GM23338 (cell line): ENCODE measurements at regions not wholly inside any gene's neighbourhood (a gene's known extent, or its start where the extent isn't known, plus 50 kb on each side); places are given as distances from the start of the nearest gene placed in this dataset.

Experiments used
- ATAC-seq: fragments of 200-7000 bp; cut with Tn5 transposase; 3 replicates; pipeline ENCODE4 v1.9.1; 2020
- DNase-seq: peaks from one replicate; pipeline ENCODE4 v3.0.0-alpha.2; 2015; ENCODE audit warnings: low spot score
- H2AFZ ChIP-seq: fragments of 200-600 bp; sonication (generic); 2 replicates; pipeline ENCODE4 v1.8.0; 2016; ENCODE audit warnings: antibody characterized with exemption, mild to moderate bottlenecking, moderate library complexity
- H3F3A ChIP-seq: fragments of 200-600 bp; sonication (generic); replicated peaks from 2 replicates; pipeline ENCODE4 v1.8.0; 2017; ENCODE audit warnings: antibody characterized with exemption, mixed run types, low read depth
- H3K27ac ChIP-seq: fragments of 200-600 bp; sonication (generic); 2 replicates; pipeline ENCODE4 v1.6.1; 2016; ENCODE audit warnings: low read depth
- H3K27me3 ChIP-seq: fragments of 200-600 bp; sonication (generic); 2 replicates; pipeline ENCODE4 v1.8.0; 2016; ENCODE audit warnings: mild to moderate bottlenecking, mixed run types, moderate library complexity; ENCODE audit not compliant: insufficient read depth
- H3K36me3 ChIP-seq: fragments of 200-600 bp; sonication (generic); 2 replicates; pipeline ENCODE4 v1.8.0; 2016; ENCODE audit warnings: mild to moderate bottlenecking; ENCODE audit not compliant: insufficient read depth
- H3K4me1 ChIP-seq: fragments of 200-600 bp; sonication (generic); 2 replicates; pipeline ENCODE4 v1.8.0; 2016; ENCODE audit warnings: mild to moderate bottlenecking, moderate library complexity; ENCODE audit not compliant: insufficient read depth
- H3K4me2 ChIP-seq: fragments of 200-600 bp; sonication (generic); 2 replicates; pipeline ENCODE4 v1.7.1; 2017; ENCODE audit warnings: mixed run types
- H3K4me3 ChIP-seq: fragments of 200-600 bp; sonication (generic); 2 replicates; pipeline ENCODE4 v1.6.1; 2016; ENCODE audit warnings: mixed run types
- H3K79me2 ChIP-seq: fragments of 200-600 bp; sonication (generic); replicated peaks from 2 replicates; pipeline ENCODE4 v1.8.0; 2017; ENCODE audit warnings: mild to moderate bottlenecking; ENCODE audit not compliant: insufficient read depth
- H3K9me2 ChIP-seq: fragments of 200-600 bp; sonication (generic); 2 replicates; pipeline ENCODE4 v1.8.0; 2017; ENCODE audit not compliant: insufficient read depth
- H4K20me1 ChIP-seq: fragments of 200-600 bp; sonication (generic); replicated peaks from 2 replicates; pipeline ENCODE4 v1.8.0; 2017; ENCODE audit warnings: mild to moderate bottlenecking; ENCODE audit not compliant: insufficient read depth
- H3K27ac Mint-ChIP-seq: 2 replicates; pipeline ENCODE4 v1.8.0; 2020; ENCODE audit warnings: inconsistent platforms, mild to moderate bottlenecking, moderate library complexity, mixed read lengths
- H3K27me3 Mint-ChIP-seq: 3 replicates; pipeline ENCODE4 v1.8.0; 2022; ENCODE audit warnings: low read depth, mild to moderate bottlenecking, moderate library complexity, mixed read lengths, inconsistent platforms; ENCODE audit not compliant: insufficient read depth, poor library complexity
- H3K36me3 Mint-ChIP-seq: 3 replicates; pipeline ENCODE4 v1.8.0; 2021; ENCODE audit warnings: low read depth, mild to moderate bottlenecking, inconsistent platforms, moderate library complexity, mixed read lengths
- H3K4me1 Mint-ChIP-seq: 3 replicates; pipeline ENCODE4 v1.8.0; 2020; ENCODE audit warnings: mild to moderate bottlenecking, inconsistent platforms, mixed read lengths
- H3K4me3 Mint-ChIP-seq: 3 replicates; pipeline ENCODE4 v1.8.0; 2021; ENCODE audit warnings: moderate library complexity, mild to moderate bottlenecking, inconsistent platforms, mixed read lengths
- H3K9me3 Mint-ChIP-seq: 3 replicates; pipeline ENCODE4 v1.8.0; 2020; ENCODE audit warnings: moderate library complexity, mild to moderate bottlenecking, inconsistent platforms, mixed read lengths
- CREB1 ChIP-seq: fragments of 250-450 bp; sonication (Bioruptor Pico); IDR thresholded peaks from 2 replicates; pipeline ENCODE4 v1.5.0; 2020; ENCODE audit warnings: low read depth, mild to moderate bottlenecking, moderate library complexity
- CTCF ChIP-seq, 2 experiments: fragments of 200-600 bp in 1 of 2; sonication (generic) in 1 of 2; conservative IDR thresholded peaks; 2 replicates each; pipeline versions ENCODE4 v1.5.1 to v1.6.1; 2016 to 2017; ENCODE audit warnings: antibody characterized with exemption in 2 of 2, low read depth in 2 of 2, mild to moderate bottlenecking in 2 of 2, moderate library complexity in 1 of 2
- ETS1 ChIP-seq: IDR thresholded peaks from 2 replicates; pipeline ENCODE4 v1.6.1; 2016; ENCODE audit warnings: antibody characterized with exemption
- EZH2 ChIP-seq: fragments of 200-600 bp; sonication (generic); IDR thresholded peaks from one replicate; pipeline ENCODE4 v1.8.0; 2017; ENCODE audit warnings: antibody characterized with exemption, mild to moderate bottlenecking, low read depth; ENCODE audit not compliant: unreplicated experiment
- EZH2phosphoT487 ChIP-seq: fragments of 200-600 bp; sonication (generic); IDR thresholded peaks from one replicate; pipeline ENCODE4 v1.8.1; 2018; ENCODE audit warnings: antibody characterized with exemption; ENCODE audit not compliant: unreplicated experiment
- JUNB ChIP-seq: IDR thresholded peaks from one replicate; pipeline ENCODE4 v1.6.1; 2016; ENCODE audit warnings: antibody characterized with exemption; ENCODE audit not compliant: unreplicated experiment
- NANOG ChIP-seq: IDR thresholded peaks from 2 replicates; pipeline ENCODE4 v1.6.1; 2016; ENCODE audit warnings: antibody characterized with exemption, borderline replicate concordance
- POLR2AphosphoS5 ChIP-seq: IDR thresholded peaks from 2 replicates; pipeline ENCODE4 v1.6.1; 2016; ENCODE audit warnings: antibody characterized with exemption, low read depth
- REST ChIP-seq: IDR thresholded peaks from one replicate; pipeline ENCODE4 v1.6.1; 2018; ENCODE audit warnings: antibody characterized with exemption; ENCODE audit not compliant: unreplicated experiment
- STAT1 ChIP-seq: IDR thresholded peaks from one replicate; pipeline ENCODE4 v1.6.1; 2016; ENCODE audit warnings: antibody characterized with exemption; ENCODE audit not compliant: unreplicated experiment
- ZNF114 ChIP-seq: fragments of 250-450 bp; sonication (Bioruptor Pico); IDR thresholded peaks from 2 replicates; pipeline ENCODE4 v1.5.0; 2020; ENCODE audit warnings: mild to moderate bottlenecking, moderate library complexity
- ZNF331 ChIP-seq: fragments of 250-450 bp; sonication (Bioruptor Pico); IDR thresholded peaks from 2 replicates; pipeline ENCODE4 v1.5.0; 2020; ENCODE audit warnings: low read depth, mild to moderate bottlenecking, moderate library complexity
- ZNF462 ChIP-seq: fragments of 250-450 bp; sonication (Bioruptor Pico); IDR thresholded peaks from 2 replicates; pipeline ENCODE4 v1.5.0; 2020; ENCODE audit warnings: mild to moderate bottlenecking, moderate library complexity

DNA sequence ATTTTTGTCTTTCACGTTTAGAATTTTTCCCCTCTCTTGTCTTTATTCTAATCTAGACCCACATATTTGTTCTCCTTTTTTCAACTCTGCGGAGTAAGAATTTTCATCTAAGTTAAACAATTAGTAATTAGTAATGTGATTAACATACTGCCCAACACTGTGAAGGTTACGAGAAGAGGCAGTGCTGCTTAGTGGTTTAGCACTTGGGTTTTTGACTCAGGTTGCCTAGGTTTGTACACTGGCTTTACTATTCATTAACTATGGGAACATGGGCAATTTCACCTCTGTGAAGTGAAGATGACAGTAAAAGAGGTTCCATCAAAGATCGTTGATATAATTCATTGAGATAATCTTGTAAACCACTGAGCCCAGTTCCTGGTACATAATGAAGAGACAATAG lies 82.2 kb upstream of the PNPT1 start:
- H3K36me3 Mint-ChIP-seq = peaks cover 5% of the 10 kb centered on the region; the same call in 2 of the 3 replicates
- no peak for TF ChIP-seq ZNF331 (CRISPR knock-in tag)
- TF ChIP-seq REST = no peak
- TF ChIP-seq JUNB = no peak
- TF ChIP-seq POLR2AphosphoS5 = no peak
- TF ChIP-seq NANOG = no peak
- no peak for TF ChIP-seq CREB1
- no peak for TF ChIP-seq ZNF114
- TF ChIP-seq EZH2 = no peak
- TF ChIP-seq STAT1 = no peak
- no peak for TF ChIP-seq CTCF (conservative IDR thresholded peaks at IDR 0.05; ENCODE audit: low read depth in 2 of 2)
- no peak for TF ChIP-seq ETS1
- no peak for TF ChIP-seq ZNF462
- TF ChIP-seq EZH2phosphoT487 = no peak
- DNase-seq = no peak

More for the DNA sequence above, 82.2 kb upstream of the PNPT1 start:
- H3F3A ChIP-seq = no peaks in the 10 kb centered on the region
- no peak overlapping the region for H3K4me3 ChIP-seq
- ATAC-seq = no peak
- no peaks in the 10 kb centered on the region for H4K20me1 ChIP-seq
- Mint-ChIP-seq H3K4me3 (no peak overlapping the region), H3K27me3 (no peaks in the 10 kb centered on the region), H3K4me1 (peaks cover 2% of the 10 kb centered on the region; the same call in 2 of the 3 replicates), H3K9me3 (peaks cover 15% of the 10 kb centered on the region), H3K27ac (no peak overlapping the region)
- no peak overlapping the region for H2AFZ ChIP-seq
- H3K27me3 ChIP-seq = no peaks in the 10 kb centered on the region
- H3K9me2 ChIP-seq = peaks cover 17% of the 10 kb centered on the region; the same call in 1 of the 2 replicates
- no peak overlapping the region for H3K4me2 ChIP-seq
- no peak overlapping the region for H3K27ac ChIP-seq
- H3K79me2 ChIP-seq = no peaks in the 10 kb centered on the region
- H3K36me3 ChIP-seq = no peaks in the 10 kb centered on the region
- H3K4me1 ChIP-seq = no peaks in the 10 kb centered on the region
